ENCODE measurements at regions not wholly inside any gene's neighbourhood (a gene's known extent, or its start where the extent isn't known, plus 50 kb on each side); places are given as distances from the start of the nearest gene placed in this dataset.

DNA sequence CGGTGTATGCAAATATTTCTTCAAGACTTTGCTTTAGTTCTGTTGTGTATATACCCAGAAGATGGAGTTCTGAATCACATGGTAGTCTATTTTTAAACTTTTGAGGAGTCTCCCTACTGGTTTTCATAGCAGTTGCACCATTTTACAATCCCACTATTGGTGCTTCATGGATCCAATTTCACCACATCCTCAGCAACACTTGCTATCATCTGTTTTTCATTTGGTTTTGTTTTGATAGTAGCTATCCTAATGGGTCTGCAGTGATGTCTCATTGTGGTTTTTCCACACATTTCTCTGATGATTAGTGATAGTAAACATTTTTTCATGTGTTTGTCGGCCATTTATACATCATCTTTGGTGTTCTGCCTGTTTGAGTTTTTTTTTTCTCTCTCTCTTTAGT lies 1339.3 kb downstream of the EFNA5 start:
- ATAC-seq, result no peak
- DNase-seq, result no peak
- H3K36me3 Mint-ChIP-seq (ENCODE audit: low read depth), result no peaks in the 10 kb centered on the region
- H3K4me3 Mint-ChIP-seq, result no peak overlapping the region
- no peaks in the 10 kb centered on the region for H3K4me1 Mint-ChIP-seq
- no peaks in the 10 kb centered on the region for H3K9me3 ChIP-seq (ENCODE audit: control insufficient read depth, low read length, poor library complexity, severe bottlenecking)
- no peak overlapping the region for H3K27ac Mint-ChIP-seq
- H3K27me3 Mint-ChIP-seq, result no peaks in the 10 kb centered on the region

DNA sequence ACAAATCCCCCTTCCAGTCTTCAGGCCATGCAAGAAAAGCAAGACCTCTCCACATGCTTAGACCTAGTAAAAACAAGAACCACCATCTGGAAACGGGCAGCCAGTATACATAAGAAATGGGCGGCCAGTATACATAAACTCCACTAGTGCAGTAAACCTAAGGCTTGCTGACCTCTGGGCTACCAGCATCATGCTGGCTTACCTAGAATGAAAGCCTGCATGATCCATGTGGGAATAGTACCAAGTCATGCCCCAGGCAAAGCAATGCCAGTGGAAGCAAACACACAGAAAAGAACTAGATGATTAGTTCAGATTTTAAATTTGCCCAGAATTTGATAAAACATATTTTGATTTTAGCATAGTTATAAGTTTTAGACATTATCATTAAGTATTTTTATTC lies 1346.4 kb downstream of the EFNA5 start:
- H3K27ac Mint-ChIP-seq, result no peak overlapping the region
- no peak overlapping the region for H3K4me3 Mint-ChIP-seq
- H3K4me1 Mint-ChIP-seq, result no peaks in the 10 kb centered on the region
- H3K9me3 ChIP-seq (ENCODE audit: control insufficient read depth, low read length, poor library complexity, severe bottlenecking), result no peaks in the 10 kb centered on the region
- DNase-seq (no peak), ATAC-seq (no peak)
- no peaks in the 10 kb centered on the region for H3K27me3 Mint-ChIP-seq
- H3K36me3 Mint-ChIP-seq (ENCODE audit: low read depth), result no peaks in the 10 kb centered on the region

DNA sequence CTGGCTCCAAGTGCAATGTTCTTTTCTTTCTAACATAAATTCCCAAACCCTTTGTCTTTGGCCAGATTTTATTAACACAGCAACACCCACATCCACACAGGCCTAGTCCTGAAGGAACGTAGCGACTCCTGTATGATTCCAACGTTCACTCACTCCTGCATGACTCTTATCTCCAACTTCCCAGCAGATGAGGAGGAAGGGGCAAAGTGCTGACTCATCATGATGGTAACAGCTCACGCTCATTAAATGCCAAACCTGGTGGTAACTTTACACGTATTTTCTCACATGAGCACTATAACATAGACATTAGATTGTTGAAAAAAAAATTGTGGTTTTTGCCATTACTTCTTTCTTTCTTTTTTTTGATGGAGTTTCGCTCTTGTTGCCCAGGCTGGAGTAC lies 1349.5 kb downstream of the EFNA5 start:
- Mint-ChIP-seq H3K4me3 (no peak overlapping the region), H3K36me3 (ENCODE audit: low read depth) (no peaks in the 10 kb centered on the region), H3K27ac (no peak overlapping the region), H3K4me1 (no peaks in the 10 kb centered on the region), H3K27me3 (no peaks in the 10 kb centered on the region)
- no peaks in the 10 kb centered on the region for H3K9me3 ChIP-seq (ENCODE audit: control insufficient read depth, low read length, poor library complexity, severe bottlenecking)
- DNase-seq, result no peak
- ATAC-seq, result no peak

DNA sequence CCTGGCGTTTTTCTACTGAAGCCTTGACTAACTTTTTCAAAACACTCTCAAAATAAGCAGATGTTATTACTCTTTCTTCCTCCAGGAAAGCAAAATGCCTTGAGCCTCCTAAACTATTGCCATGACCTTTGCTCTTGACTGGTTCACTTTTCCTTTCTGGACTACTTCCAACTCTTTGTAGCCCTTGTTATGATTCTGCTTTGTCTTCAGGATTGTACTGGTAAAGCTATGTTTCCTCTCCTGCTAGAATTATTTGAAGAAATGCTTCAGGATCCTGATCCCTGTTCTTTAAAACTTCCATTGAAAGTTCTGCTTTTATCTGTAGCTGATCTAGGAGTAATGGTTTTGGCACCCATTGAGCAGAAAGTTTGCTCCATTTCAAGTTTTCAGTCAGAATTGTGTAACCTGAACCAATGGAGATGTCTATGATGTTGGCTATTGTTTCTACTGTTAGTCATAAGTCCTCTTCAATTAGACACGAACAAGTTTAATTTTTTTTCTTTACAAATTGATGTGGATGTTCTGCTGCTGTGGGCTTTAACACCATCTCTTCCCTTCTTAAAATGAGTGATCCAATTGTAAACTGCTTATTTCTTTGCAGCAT lies 1356.4 kb downstream of the EFNA5 start:
- ATAC-seq (no peak), DNase-seq (no peak)
- Mint-ChIP-seq H3K4me1 (no peaks in the 10 kb centered on the region), H3K4me3 (no peak overlapping the region), H3K27me3 (no peaks in the 10 kb centered on the region), H3K27ac (no peak overlapping the region), H3K36me3 (ENCODE audit: low read depth) (no peaks in the 10 kb centered on the region)
- H3K9me3 ChIP-seq (ENCODE audit: control insufficient read depth, low read length, poor library complexity, severe bottlenecking), result no peaks in the 10 kb centered on the region

DNA sequence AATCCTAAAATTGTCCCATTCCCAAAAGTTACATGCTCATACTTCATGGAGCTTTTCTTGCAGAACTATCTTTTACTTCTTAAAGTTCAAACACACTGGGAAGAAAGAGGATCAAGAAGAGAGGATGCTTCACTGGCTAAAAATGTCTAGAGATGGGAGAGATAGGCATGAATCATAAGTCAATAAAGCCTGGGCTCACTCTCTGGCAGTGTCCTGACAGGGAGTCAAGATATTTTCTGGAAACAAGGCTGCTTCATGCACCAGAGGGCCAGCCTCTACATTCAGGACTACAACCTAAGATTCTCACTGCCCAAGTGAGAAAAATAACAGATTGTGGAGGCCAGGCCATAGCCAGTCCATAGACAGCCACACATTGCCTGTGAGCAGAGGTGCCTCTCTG lies 1358.4 kb downstream of the EFNA5 start:
- no peaks in the 10 kb centered on the region for H3K4me1 Mint-ChIP-seq
- H3K4me3 Mint-ChIP-seq, result no peak overlapping the region
- no peaks in the 10 kb centered on the region for H3K27me3 Mint-ChIP-seq
- no peak overlapping the region for H3K27ac Mint-ChIP-seq
- no peaks in the 10 kb centered on the region for H3K9me3 ChIP-seq (ENCODE audit: control insufficient read depth, low read length, poor library complexity, severe bottlenecking)
- no peak for ATAC-seq
- DNase-seq, result no peak
- no peaks in the 10 kb centered on the region for H3K36me3 Mint-ChIP-seq (ENCODE audit: low read depth)

DNA sequence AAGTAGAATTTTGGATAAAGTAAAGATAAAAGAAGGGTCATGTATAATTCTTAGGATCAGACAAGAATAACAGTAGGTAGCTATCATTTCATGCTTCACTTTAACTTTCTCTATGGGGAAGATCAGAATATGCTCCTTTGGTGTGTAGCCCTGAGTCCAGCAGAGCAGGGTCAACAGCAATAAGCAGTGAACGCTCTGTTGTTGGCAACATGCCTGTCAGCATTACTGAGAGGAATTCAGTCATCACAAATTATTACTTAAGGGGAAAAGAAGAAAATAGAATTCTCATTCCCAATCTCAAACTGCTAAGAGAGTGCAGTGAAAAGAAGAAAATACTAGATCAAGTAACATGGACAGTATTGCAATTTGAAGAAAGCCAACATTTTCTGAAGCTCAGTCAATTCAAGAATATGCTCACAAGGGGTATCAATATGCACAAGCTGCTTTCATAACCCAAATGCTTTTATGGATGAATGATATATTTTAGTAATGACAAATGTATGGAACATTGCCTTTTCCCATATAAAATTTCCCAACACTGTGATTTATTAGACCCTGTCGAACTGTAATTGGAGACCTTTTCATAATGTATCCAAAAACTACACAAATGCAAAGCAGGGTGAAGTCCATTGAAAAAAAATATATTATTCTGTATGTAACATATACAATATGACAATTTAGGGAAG lies 1359.4 kb downstream of the EFNA5 start:
- Mint-ChIP-seq H3K4me1 (no peaks in the 10 kb centered on the region), H3K27ac (no peak overlapping the region)

DNA sequence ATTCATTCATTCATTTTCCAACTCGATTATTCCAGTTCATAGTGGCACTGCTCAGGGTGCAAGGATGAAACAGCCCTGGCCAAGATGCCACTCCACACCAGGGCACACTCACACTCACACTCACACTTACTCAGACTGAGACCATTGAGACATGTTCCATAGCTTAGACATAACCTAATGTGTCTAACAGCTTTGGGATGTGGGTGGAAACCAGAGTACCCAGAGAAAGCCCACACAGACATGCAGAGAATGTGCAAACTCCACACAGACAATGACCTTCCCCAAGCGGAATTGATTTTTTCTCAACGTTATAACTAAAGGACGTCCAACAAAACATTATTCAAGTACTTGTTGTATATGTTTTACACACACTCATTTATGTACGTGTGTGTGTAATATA lies 1363.5 kb downstream of the EFNA5 start:
- H3K36me3 Mint-ChIP-seq (ENCODE audit: low read depth), result no peaks in the 10 kb centered on the region
- no peaks in the 10 kb centered on the region for H3K4me1 Mint-ChIP-seq
- no peaks in the 10 kb centered on the region for H3K27me3 Mint-ChIP-seq
- H3K9me3 ChIP-seq (ENCODE audit: control insufficient read depth, low read length, poor library complexity, severe bottlenecking), result no peaks in the 10 kb centered on the region
- ATAC-seq, result no peak
- DNase-seq, result no peak
- H3K27ac Mint-ChIP-seq, result no peak overlapping the region
- H3K4me3 Mint-ChIP-seq, result no peak overlapping the region

More for the DNA sequence above, 1359.4 kb downstream of the EFNA5 start:
- ATAC-seq, result no peak
- H3K27me3 Mint-ChIP-seq, result no peaks in the 10 kb centered on the region
- H3K4me3 Mint-ChIP-seq, result no peak overlapping the region
- DNase-seq, result no peak
- no peaks in the 10 kb centered on the region for H3K36me3 Mint-ChIP-seq (ENCODE audit: low read depth)
- H3K9me3 ChIP-seq (ENCODE audit: control insufficient read depth, low read length, poor library complexity, severe bottlenecking), result no peaks in the 10 kb centered on the region

DNA sequence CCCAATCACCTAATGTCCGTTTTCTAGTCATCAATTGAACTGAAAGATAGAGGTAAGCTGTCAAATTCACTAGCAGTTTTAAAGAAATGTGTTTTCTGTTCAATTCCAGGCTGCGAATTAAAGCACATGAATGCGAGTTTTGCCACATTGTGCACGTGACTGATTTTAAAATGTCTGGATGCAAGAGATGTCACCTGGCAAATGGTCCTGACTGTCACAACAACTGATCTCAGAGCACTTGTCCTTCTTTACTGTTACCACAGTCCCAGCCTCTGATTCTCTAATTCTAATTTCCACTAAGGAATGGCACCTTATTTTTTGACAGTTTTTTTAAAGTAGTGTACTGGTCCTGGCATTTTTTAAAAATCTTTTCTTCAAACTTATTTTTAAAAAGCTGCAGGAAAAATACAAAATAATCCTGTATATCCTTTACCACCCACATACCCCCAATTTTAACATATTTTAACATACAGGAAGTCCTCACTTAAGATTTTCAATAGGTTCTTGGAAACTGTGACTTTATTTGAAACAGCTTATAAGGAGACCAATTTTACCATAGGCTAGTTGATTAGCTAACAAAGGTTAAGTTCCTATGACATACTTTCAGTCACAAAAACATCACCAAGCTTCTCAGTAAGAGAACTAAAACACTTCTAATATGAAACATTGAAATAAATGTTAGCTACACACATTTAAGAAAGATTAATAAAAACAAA lies 1364.3 kb downstream of the EFNA5 start:
- DNase-seq, result no peak
- H3K27me3 Mint-ChIP-seq, result no peaks in the 10 kb centered on the region
- no peaks in the 10 kb centered on the region for H3K36me3 Mint-ChIP-seq (ENCODE audit: low read depth)
- H3K4me3 Mint-ChIP-seq, result no peak overlapping the region
- H3K9me3 ChIP-seq (ENCODE audit: control insufficient read depth, low read length, poor library complexity, severe bottlenecking), result no peaks in the 10 kb centered on the region
- no peak for ATAC-seq
- H3K27ac Mint-ChIP-seq, result no peak overlapping the region
- H3K4me1 Mint-ChIP-seq, result no peaks in the 10 kb centered on the region

DNA sequence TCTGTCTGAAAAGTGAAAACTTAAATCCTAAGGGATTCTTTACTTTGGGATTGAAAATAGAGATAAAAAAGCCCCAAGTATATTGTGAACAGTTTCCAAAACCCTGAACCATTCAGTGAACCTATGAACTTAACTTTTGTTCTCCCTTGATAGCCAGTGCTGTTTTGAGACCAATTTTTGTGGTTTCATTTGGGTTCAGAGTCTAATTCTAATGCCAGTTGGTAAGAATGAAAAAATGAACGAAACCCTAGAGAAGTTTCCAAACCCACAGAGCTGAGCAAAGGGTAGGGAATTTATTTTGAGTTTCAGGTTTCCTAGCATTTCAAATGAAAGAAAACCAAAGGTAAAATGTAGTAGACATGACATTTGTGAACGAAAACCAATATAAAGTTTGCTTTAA lies 1366.8 kb downstream of the EFNA5 start:
- H3K36me3 Mint-ChIP-seq (ENCODE audit: low read depth), result no peaks in the 10 kb centered on the region
- no peak overlapping the region for H3K27ac Mint-ChIP-seq
- no peaks in the 10 kb centered on the region for H3K27me3 Mint-ChIP-seq
- DNase-seq (no peak), ATAC-seq (no peak)
- no peak overlapping the region for H3K4me3 Mint-ChIP-seq
- H3K4me1 Mint-ChIP-seq, result no peaks in the 10 kb centered on the region
- no peaks in the 10 kb centered on the region for H3K9me3 ChIP-seq (ENCODE audit: control insufficient read depth, low read length, poor library complexity, severe bottlenecking)

DNA sequence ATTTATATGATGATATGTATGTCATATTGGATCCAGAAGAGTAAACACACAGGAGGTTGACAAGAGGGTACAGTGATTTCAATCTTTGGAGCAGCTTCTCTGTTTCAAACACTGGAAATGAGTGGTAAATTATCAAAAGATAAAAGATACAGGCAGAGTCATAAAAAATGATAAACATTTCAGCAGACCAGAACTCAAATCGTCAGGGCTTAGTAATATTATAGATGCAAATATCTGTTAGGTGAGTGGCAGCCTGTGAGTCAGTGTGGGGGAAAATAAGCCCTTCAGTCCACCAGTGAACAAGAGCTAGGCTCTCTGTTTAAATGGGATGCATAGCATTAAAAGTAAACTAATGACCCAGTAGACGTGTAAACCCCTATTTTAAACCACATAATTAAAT lies 1378.1 kb downstream of the EFNA5 start:
- DNase-seq, result no peak
- H3K4me1 Mint-ChIP-seq, result no peaks in the 10 kb centered on the region
- no peak overlapping the region for H3K27ac Mint-ChIP-seq
- H3K9me3 ChIP-seq (ENCODE audit: control insufficient read depth, low read length, poor library complexity, severe bottlenecking), result no peaks in the 10 kb centered on the region
- ATAC-seq, result no peak
- H3K36me3 Mint-ChIP-seq (ENCODE audit: low read depth), result no peaks in the 10 kb centered on the region
- no peaks in the 10 kb centered on the region for H3K27me3 Mint-ChIP-seq
- no peak overlapping the region for H3K4me3 Mint-ChIP-seq

DNA sequence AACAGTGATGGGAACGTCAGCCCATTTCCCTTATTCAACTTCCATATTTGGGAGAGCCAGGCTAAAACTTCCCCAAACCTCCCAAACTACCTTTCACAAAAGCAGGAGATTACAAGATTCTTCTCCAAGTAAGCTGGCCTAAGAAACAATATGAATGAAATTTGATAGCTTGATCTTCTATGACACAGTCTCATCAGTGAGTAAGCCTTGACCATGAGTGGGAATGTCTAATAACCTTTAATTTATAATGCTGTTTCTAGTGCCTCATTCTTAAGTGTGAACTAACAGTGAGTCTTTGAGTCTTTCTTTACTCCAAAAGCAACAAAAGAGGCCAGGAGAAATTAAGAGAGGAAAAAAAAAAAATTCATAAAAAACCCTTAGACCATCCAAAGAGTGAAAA lies 1379.9 kb downstream of the EFNA5 start:
- Mint-ChIP-seq H3K27me3 (no peaks in the 10 kb centered on the region), H3K27ac (no peak overlapping the region), H3K36me3 (ENCODE audit: low read depth) (no peaks in the 10 kb centered on the region), H3K4me3 (no peak overlapping the region), H3K4me1 (no peaks in the 10 kb centered on the region)
- ATAC-seq (no peak), DNase-seq (no peak)
- no peaks in the 10 kb centered on the region for H3K9me3 ChIP-seq (ENCODE audit: control insufficient read depth, low read length, poor library complexity, severe bottlenecking)

DNA sequence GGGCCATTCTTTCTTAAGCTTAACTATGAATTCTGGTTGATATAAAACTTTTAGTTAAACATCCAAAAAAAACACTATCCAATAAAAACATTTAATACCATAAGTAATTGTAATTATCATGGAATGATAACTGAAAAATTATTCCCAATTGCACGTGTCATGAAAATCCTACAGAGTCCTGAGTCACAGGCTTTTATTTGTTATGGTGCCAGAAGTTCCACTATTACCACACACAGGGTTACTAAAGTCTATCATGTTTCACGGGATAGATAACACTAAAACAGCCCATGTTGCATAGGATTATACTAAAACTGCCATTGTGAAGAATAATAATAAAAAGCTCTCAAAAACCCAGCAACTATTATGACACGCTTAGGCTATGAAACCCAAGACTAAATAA lies 1381.8 kb downstream of the EFNA5 start:
- no peak overlapping the region for H3K4me3 Mint-ChIP-seq
- H3K36me3 Mint-ChIP-seq (ENCODE audit: low read depth), result no peaks in the 10 kb centered on the region
- DNase-seq (no peak), ATAC-seq (no peak)
- no peak overlapping the region for H3K27ac Mint-ChIP-seq
- H3K27me3 Mint-ChIP-seq, result no peaks in the 10 kb centered on the region
- H3K4me1 Mint-ChIP-seq, result no peaks in the 10 kb centered on the region
- no peaks in the 10 kb centered on the region for H3K9me3 ChIP-seq (ENCODE audit: control insufficient read depth, low read length, poor library complexity, severe bottlenecking)

DNA sequence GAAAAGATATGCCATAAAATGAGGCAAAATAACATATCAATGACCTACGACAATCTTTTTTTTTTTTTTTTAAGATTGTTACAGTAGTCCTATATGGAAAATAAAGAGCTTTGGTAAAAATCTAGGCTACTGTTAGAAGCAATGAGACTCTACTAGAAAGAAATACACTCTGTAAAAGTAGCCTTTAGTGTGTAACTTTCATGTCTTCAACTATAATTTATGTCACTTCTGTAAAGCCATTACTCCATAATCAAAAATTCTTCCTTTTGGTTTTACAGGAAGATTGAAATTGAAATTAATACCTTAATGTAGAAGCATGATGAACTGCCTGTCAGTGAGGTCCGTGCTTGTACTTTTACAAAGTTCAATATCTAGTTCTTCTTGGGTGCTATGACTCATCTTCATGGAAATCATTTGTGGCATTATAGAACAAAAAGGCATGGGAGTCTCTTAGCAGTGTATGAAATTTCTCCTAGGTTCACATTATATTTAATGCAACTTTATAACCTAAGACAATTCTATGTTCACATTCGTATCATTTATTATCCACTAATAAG lies 1393.1 kb downstream of the EFNA5 start:
- no peaks in the 10 kb centered on the region for H3K4me1 Mint-ChIP-seq
- H3K4me3 Mint-ChIP-seq, result no peak overlapping the region
- no peak for ATAC-seq
- H3K27me3 Mint-ChIP-seq, result no peaks in the 10 kb centered on the region
- H3K27ac Mint-ChIP-seq, result no peak overlapping the region
- H3K36me3 Mint-ChIP-seq (ENCODE audit: low read depth), result no peaks in the 10 kb centered on the region
- no peaks in the 10 kb centered on the region for H3K9me3 ChIP-seq (ENCODE audit: control insufficient read depth, low read length, poor library complexity, severe bottlenecking)
- no peak for DNase-seq
